Lower leg skin (tissue), 3 donors: ENCODE measurements at regions not wholly inside any gene's neighbourhood (a gene's known extent, or its start where the extent isn't known, plus 50 kb on each side); places are given as distances from the start of the nearest gene placed in this dataset.

Experiments
- POLR2A ChIP-seq, 2 donors: fragments of 450-650 bp; IDR thresholded peaks; one replicate each; pipeline ENCODE4 v1.6.1; 2016 to 2017; ENCODE audit warnings: antibody characterized with exemption in 2 of 2, mild to moderate bottlenecking in 1 of 2, moderate library complexity in 1 of 2
- TF ChIP-seq, protein P1 (sequence below), 3 donors: fragments of 450-650 bp; IDR thresholded peaks; one replicate each; pipeline ENCODE4 v1.5.1; 2016; ENCODE audit warnings: antibody characterized with exemption in 3 of 3, mild to moderate bottlenecking in 3 of 3, moderate library complexity in 2 of 3

DNA sequence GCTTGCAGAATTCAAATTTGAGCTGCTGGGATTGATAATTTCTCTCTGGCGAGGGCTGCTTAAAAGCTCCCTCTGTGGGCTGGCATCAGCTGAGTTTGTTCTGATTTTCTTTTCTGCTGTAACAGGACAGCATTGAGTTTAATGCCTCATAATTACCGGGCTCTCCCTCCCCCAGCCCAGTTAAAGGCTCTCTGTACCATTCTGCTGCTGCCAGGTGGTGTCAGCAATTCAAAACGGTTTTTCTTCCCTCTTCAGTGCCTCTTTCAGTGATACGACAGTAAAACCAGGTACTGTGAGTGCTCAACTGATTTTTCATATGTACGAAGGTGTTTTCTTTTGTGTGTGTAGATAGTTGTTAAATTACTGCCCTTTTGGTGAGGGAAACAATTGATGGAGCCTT lies 509.3 kb upstream of the CTNND2 start:
- TF ChIP-seq, protein P1, sequence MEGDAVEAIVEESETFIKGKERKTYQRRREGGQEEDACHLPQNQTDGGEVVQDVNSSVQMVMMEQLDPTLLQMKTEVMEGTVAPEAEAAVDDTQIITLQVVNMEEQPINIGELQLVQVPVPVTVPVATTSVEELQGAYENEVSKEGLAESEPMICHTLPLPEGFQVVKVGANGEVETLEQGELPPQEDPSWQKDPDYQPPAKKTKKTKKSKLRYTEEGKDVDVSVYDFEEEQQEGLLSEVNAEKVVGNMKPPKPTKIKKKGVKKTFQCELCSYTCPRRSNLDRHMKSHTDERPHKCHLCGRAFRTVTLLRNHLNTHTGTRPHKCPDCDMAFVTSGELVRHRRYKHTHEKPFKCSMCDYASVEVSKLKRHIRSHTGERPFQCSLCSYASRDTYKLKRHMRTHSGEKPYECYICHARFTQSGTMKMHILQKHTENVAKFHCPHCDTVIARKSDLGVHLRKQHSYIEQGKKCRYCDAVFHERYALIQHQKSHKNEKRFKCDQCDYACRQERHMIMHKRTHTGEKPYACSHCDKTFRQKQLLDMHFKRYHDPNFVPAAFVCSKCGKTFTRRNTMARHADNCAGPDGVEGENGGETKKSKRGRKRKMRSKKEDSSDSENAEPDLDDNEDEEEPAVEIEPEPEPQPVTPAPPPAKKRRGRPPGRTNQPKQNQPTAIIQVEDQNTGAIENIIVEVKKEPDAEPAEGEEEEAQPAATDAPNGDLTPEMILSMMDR (IDR thresholded peaks at IDR 0.05), result no peak
- no peak for TF ChIP-seq POLR2A (IDR thresholded peaks at IDR 0.05)
